Hindlimb muscle (tissue), 1 donor: ENCODE measurements at regions not wholly inside any gene's neighbourhood (a gene's known extent, or its start where the extent isn't known, plus 50 kb on each side); places are given as distances from the start of the nearest gene placed in this dataset.

ENCODE experiments used
- DNase-seq: peaks from one replicate; pipeline ENCODE4 v3.0.0-alpha.2; 2013

DNA sequence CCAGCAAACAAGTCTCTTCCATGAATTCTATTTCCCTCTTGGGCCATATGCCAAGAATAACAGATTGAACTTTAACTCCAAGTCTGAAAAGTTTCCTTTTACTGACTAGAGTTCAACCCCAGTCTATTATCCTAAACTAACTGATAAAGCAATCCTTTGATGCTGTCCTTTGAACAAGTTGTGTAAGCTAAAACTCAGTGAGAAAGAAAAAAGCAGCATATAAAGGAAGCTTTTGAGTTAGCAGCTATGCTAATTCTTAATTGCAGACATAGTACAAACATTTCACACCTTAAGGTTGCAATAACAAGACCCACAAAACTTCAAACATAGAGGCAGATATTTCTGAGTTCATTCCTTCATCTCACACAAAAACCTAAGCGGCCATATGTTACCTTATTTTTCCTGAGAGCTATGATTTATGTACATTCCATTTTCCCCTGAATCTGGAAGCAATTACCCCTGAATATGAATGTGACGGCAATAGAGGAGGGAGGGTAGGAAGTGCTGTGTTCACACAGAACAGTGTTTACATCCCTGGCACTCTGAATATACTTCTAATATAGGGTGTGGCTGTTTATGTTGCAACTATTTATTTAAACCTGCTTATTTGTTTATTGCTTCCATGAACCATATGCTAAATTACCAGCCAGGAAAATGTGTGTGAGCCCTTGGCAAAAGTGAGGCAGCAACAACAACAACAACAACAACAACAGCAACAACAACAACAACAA lies 180.6 kb downstream of the IRS1 start:
- DNase-seq: no peak

GRCh38 chr2:226618544-226618874 lies 181.1 kb downstream of the IRS1 start:
- DNase-seq: no peak

DNA sequence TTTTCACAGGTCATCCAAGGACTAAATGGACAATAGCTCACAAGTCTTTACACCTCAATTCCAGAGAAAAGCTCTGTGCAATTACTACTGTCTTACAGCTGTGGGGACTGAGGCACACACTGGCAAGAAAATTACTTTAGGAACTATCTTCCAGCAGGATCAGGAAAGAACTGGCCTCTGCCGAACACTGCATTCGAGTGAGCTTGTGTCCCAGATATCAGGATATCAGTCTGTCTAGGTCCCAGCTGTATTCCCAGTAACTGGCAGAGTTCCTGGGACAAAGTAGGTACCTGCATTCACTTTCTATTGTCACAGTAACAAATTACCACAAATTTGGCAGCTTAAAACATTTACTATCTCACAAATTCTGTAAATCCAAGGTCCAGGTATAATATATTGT lies 183.7 kb downstream of the IRS1 start:
- no peak for DNase-seq

DNA sequence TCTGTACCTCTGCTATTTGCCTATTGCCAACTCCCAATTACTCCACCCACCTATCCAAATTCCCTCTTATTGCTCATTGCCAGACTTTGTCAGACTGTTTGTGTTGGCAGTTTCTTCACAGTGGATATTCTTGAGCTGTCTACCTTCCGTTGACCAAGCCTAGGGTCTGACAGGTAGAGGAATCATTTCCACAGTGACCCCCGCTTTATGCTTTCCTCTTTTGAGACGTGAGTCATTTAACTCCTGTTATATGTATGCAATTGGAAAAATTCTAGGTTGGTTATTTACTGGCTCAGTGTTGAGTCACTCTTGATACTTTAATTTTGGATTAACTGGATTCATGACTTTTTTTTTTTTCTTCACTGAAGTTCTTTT lies 187.7 kb downstream of the IRS1 start:
- no peak for DNase-seq

DNA sequence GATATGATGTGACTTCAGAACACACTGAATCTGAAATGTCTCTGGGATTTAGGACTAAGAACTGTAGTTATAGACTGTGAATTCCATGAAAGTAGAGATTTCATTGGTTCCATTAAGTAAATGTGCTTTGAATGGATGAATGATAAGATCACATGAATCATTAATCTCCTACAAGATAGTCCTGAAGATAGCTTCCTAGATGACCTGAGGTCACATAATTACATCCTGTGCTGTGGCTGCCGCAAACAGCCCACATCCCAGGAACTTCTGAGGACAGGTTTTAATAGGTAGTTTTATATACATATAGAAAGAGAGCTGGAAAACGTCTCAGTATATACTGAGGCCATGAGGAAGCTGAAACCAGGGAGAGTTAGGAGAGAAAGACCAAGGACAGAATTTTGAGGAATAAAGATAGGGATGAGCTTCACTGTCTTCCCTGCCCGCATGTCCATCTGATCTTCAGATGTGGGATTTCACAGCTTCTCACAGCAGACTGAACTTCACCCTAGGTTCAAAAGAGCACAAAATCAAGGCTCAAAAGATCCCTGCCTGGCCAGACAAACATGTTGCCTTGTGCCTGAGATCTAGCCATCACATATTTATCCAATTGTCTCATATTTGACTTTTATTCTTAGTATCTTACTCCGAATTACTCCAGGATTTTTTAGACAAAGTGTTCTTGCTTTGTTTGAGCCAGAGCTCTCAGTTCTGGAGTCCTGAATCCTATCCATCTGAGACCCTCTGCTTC lies 188.2 kb downstream of the IRS1 start:
- DNase-seq: no peak

- DNase-seq: no peak
These were observed 190.3 kb downstream of the IRS1 start for GRCh38 chr2:226609366-226609765.

DNA sequence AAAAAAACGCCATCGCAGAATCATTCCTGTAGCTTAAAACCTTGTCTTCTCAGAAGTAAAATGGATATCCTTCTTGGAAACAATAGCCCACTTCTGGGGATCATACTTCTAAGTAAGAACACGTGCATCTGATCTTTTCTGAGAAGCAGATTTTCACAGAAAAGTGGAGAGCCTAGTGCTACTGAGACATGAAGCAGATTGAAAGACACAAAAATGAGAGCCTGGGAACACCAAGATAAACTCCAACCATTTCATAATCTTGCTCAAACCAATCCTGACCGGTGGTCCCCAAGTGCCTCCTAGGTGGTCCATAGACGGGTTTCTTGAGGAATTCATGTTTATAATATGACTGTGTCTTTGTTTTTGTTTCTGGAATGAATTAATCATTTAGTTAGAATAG lies 191.2 kb downstream of the IRS1 start:
- no peak for DNase-seq

DNA sequence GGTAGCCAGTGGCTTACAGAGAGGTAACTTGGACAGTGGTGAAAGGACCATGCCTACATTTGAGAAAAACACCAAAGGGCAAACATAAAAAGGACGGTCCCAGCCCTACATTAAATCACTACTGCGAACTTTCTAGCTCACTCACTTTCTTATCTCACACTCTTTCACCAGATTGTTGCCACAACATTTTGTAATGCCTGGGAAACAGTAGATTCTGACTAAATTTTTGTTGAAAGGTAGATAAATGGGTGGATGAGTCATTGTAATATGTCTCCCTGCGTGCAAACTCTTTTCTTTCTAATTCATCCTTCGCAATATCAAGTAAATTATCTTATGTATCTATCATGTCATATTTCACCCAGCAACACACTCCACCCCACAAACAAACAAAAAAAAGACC lies 192.2 kb downstream of the IRS1 start:
- no peak for DNase-seq

DNA sequence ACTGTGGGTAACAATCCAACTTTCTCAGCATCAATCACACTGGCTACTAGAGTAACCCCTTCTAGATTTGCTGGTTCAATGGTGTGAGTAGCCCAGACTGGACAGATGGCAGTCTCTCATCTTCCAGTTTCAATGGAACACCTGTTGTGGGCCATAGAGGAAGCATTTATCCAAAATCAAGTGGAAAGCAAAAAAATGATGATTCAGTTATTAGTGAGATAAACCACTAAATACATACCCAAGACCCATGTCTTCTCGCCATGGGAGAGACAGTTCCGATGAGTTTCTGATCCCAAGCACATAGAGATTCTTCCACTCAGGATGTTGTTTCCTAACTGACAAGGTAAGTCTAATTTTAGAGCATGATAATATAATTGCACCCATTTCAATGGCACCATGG lies 194.0 kb downstream of the IRS1 start:
- no peak for DNase-seq

GRCh38 chr2:226603606-226604005 lies 196.0 kb downstream of the IRS1 start:
- DNase-seq: no peak

DNA sequence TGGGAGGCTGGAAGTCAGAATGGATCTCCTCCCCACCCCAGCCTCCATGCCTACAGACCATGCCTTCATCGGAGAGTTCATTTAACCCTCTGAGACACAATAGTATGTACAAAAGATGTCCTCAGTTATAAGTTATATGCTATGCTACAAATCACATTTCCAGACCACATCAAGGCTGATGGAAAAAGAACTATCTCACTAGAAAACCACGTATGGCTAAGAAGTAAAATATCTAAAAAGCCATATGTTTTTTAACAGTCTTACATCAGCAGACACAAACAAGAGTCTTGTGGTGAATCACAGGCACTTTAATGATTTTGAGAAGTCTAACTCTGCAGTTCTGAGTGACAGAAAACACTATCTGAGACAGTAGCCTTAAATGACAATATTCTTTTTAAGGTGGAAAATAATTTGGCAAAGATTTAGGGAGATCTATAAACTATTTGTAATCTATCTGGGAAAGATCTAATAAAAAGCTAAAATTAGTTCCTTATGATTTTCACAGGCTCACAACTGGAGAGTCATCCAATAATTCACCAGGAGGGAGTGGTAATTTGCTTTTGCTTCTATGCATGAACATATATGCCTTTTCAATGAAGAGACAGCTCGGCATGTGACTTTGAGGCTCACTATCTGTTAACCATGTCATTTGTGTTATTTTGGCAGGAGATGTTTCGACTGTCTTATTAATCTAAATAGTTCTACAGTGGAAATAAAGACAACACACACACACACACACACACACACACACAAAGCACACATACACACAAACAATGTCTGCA lies 197.5 kb downstream of the IRS1 start:
- DNase-seq: no peak

- DNase-seq: no peak
These were observed 198.8 kb downstream of the IRS1 start for GRCh38 chr2:226600802-226601201.

GRCh38 chr2:226600184-226600583 lies 199.4 kb downstream of the IRS1 start:
- DNase-seq: no peak

GRCh38 chr2:226589043-226589442 lies 210.6 kb downstream of the IRS1 start:
- DNase-seq: no peak

DNA sequence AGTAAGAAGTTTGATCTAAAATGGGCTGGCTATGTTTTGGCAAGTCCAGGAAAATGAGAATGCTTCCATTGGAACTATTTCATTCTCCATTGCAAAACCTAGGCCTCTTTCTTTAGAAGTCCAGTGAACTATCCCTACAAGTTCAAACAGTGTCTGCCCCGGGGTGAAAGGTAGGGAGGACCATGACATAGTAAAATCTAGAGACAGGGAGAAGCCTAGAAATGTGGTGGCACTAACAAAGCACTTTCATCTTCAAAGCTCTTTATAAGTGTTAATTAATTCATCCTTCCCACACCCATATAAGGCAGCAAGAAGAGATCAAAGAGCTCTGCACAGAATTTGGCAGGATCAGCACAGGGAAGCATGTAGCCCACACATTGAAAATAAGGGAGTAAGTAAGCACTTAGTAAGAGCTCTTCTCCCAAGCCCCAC lies 214.5 kb downstream of the IRS1 start:
- no peak for DNase-seq

DNA sequence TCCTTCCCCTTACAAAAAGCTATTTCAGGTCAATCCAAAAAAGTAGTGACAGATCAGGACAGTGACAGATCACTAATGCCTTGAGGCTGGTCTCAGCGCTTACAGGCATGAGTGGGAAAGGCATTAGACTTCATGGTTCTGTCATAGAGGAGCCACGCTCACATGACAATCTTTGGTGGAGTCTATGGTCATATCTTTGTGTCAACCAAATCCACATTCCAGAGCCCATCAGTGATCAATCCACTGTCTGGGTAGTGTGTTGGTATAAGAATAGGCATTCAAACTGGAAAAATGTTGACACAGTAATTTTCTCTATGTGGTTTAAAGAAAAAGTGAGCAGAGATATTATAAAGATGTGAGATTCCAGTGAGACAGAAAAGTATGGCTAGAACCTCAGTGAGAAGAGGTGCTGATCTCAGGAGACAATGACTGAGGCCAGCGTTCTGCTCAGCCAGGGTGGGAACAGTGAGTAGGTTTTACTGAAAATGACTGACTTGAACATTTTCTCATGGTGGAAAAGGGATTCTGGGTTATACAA lies 215.0 kb downstream of the IRS1 start:
- DNase-seq: no peak

GRCh38 chr2:226583715-226584114 lies 215.9 kb downstream of the IRS1 start:
- no peak for DNase-seq

GRCh38 chr2:226581661-226582060 lies 218.0 kb downstream of the IRS1 start:
- DNase-seq: no peak

DNA sequence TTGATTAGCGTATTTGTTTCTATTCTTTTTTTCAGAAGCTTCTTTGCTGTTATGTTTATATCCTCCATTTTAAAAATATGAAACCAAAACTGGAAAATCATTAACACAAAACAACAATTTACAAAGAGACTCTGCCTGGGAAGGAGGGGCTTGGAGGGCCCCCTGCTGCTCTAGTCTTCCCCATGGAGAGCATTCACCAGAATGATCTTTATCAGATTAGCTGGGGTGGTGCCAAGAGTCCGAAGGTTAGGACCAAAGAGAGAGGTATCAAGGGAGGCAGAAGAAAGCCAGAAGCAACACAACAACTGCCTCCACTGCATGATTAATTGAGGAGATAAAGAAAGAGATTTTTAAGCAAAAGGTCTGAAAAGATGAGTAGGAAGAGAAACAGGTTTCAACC lies 218.6 kb downstream of the IRS1 start:
- DNase-seq: no peak

- DNase-seq: no peak
These were observed 219.2 kb downstream of the IRS1 start for GRCh38 chr2:226580403-226580802.

DNA sequence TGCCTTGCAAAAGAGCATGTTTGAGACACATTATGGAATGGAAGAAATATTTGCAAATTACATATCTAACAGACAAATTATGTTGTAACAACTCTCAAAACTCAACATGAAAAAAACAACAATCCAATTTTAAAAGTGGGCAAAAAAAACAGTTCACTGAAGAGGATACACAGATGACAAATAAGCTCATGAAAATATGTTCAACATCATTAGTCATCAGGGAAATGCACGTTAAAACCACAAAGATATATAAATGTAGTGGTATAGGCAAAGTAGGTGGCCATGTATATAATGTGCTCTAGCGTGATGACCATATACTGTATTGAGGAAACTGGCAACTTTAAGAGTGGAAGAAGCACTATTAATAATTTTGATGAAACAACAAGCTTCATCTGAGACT lies 220.1 kb downstream of the IRS1 start:
- no peak for DNase-seq

DNA sequence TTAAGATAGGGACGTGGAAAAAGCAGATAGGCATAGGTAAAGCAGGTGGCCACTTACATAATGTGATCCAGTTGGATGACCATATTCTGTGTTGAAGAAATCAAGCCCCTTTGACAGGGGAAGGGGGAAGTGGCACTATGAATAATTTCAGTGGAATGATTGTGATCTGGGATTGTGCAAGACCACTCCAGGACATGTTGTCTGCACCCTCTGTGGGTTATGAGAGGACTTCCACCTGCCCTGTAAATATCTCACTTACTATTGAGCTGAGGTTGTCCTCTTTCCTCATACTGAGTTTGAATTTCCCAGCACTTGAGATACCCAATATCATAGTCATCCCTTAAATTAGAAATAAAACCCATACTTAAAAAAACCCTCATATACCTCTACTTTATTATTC lies 220.7 kb downstream of the IRS1 start:
- no peak for DNase-seq

DNA sequence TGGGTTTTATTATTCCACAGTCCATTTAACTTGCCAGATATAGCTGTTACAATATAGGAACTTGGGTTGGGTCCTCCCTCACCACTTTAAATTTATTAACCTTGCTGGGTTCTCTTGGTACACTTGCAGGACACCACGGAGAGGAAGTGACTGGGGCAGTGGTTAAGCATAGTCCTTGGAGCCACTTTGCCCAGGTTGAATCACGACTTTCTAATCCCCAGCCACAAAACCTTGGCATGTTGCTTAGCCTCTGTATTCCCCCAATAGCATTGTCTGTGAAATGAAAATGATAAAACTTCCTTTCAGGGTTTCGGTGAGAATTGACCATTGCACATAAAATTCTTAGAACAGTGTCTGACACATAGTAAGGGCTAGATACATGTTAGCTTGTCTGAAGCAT lies 221.2 kb downstream of the IRS1 start:
- DNase-seq: no peak

DNA sequence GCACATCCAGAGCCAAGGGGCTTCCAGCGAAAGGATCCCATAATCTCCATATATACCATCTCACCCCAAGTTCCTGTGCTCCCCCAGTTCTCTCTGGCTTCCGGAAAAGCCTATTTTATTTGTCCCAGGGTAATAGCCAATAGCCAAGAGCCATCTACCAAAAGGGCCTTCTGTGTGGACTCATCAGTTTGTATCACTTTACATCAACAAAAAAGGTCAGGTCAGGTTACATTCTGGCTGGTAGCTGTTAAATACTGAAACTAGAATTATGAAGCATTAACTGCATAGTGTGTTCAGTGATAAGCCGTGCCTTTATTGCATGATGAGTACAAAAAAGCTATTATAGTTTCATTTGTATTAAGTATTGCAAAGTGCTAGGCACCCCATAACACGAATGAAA lies 223.7 kb downstream of the IRS1 start:
- DNase-seq: no peak
